MM.1S (cell line): ENCODE measurements at regions not wholly inside any gene's neighbourhood (a gene's known extent, or its start where the extent isn't known, plus 50 kb on each side); places are given as distances from the start of the nearest gene placed in this dataset.

Experiments
- DNase-seq: peaks from one replicate; pipeline ENCODE4 v3.0.0-alpha.2; 2015
- H2AFZ ChIP-seq: fragments of 300-600 bp; sonication (generic); 2 replicates; pipeline ENCODE4 v1.6.0; 2016; ENCODE audit warnings: antibody characterized with exemption, low read length
- H3F3A ChIP-seq: fragments of 300-600 bp; sonication (generic); 2 replicates; pipeline ENCODE4 v1.6.1; 2016; ENCODE audit warnings: mild to moderate bottlenecking, antibody characterized with exemption, low read length, moderate library complexity, mixed read lengths; ENCODE audit not compliant: insufficient read depth
- H3K27ac ChIP-seq: fragments of 300-600 bp; sonication (generic); 2 replicates; pipeline ENCODE4 v1.5.1; 2016; ENCODE audit warnings: mild to moderate bottlenecking, low read length
- H3K27me3 ChIP-seq: fragments of 300-600 bp; sonication (generic); replicated peaks from 2 replicates; pipeline ENCODE4 v1.6.0; 2016; ENCODE audit warnings: low read length; ENCODE audit not compliant: insufficient read depth
- H3K36me3 ChIP-seq: fragments of 300-600 bp; sonication (generic); replicated peaks from 2 replicates; pipeline ENCODE4 v1.6.1; 2016; ENCODE audit warnings: mild to moderate bottlenecking, low read length, mixed read lengths; ENCODE audit not compliant: insufficient read depth
- H3K4me1 ChIP-seq: fragments of 300-600 bp; sonication (generic); 2 replicates; pipeline ENCODE4 v1.6.1; 2016; ENCODE audit warnings: low read length, mixed read lengths
- H3K4me2 ChIP-seq: fragments of 300-600 bp; sonication (generic); 2 replicates; pipeline ENCODE4 v1.6.0; 2016; ENCODE audit warnings: low read depth, low read length
- H3K4me3 ChIP-seq: fragments of 300-600 bp; sonication (generic); 2 replicates; pipeline ENCODE4 v1.5.1; 2016; ENCODE audit warnings: low read length, mixed read lengths
- H3K79me2 ChIP-seq: fragments of 300-600 bp; sonication (generic); 2 replicates; pipeline ENCODE4 v1.6.1; 2016; ENCODE audit warnings: mixed run types, low read length, mixed read lengths
- H3K9ac ChIP-seq: fragments of 300-600 bp; sonication (generic); 2 replicates; pipeline ENCODE4 v1.6.1; 2016; ENCODE audit warnings: low read length, mixed read lengths
- H3K9me2 ChIP-seq: fragments of 300-600 bp; sonication (generic); replicated peaks from 2 replicates; pipeline ENCODE4 v1.6.1; 2016; ENCODE audit warnings: mild to moderate bottlenecking, low read length, mixed read lengths; ENCODE audit not compliant: insufficient read depth
- H3K9me3 ChIP-seq: fragments of 300-600 bp; sonication (generic); replicated peaks from 2 replicates; pipeline ENCODE4 v1.6.1; 2016; ENCODE audit warnings: mild to moderate bottlenecking, low read length, mixed read lengths; ENCODE audit not compliant: insufficient read depth
- H4K20me1 ChIP-seq: fragments of 300-600 bp; sonication (generic); 2 replicates; pipeline ENCODE4 v1.6.1; 2016; ENCODE audit warnings: mild to moderate bottlenecking, low read length, moderate library complexity, mixed read lengths; ENCODE audit not compliant: insufficient read depth
- EZH2 ChIP-seq: fragments of 300-600 bp; sonication (generic); optimal IDR thresholded peaks from 2 replicates; pipeline ENCODE3; 2017; ENCODE audit warnings: low read depth, mild to moderate bottlenecking, antibody characterized with exemption, low read length, mixed read lengths
- EZH2phosphoT487 ChIP-seq: fragments of 300-600 bp; sonication (generic); IDR thresholded peaks from 2 replicates; pipeline ENCODE4 v1.6.1; 2018; ENCODE audit warnings: antibody characterized with exemption, low read length
- TF ChIP-seq, protein P1 (sequence below): fragments of 300-600 bp; sonication (generic); IDR thresholded peaks from 2 replicates; pipeline ENCODE4 v1.5.1; 2016; ENCODE audit warnings: antibody characterized with exemption, low read length, mixed read lengths

DNA sequence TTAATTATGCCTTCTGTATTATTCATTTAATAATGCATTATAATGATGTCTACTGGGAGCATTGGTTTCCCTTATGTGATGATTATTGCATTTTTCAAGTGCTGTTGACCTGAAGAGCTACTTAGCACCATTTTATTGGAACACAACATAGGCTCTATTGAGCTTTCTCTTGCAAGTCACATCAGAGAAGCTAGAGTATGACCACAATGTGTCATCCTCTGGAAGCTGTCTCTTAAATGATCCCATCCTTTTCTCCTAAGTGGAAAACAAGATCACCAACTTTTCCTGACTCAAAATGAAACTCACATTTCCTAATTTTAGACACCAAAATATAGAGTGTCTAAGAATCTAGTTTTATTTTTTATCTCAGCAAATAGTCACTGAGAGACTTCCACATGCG lies 1451.9 kb downstream of the PCDH7 start:
- no peak overlapping the region for H3K27ac ChIP-seq
- TF ChIP-seq EZH2phosphoT487 = no peak
- H3K27me3 ChIP-seq = no peaks in the 10 kb centered on the region
- no peaks in the 10 kb centered on the region for H3K4me1 ChIP-seq
- H3K79me2 ChIP-seq = no peaks in the 10 kb centered on the region
- H3K36me3 ChIP-seq = no peaks in the 10 kb centered on the region
- H3K9ac ChIP-seq = no peak overlapping the region
- H2AFZ ChIP-seq = no peak overlapping the region
- H3K4me3 ChIP-seq = no peak overlapping the region
- no peak overlapping the region for H3K4me2 ChIP-seq
- H3K9me2 ChIP-seq = no peaks in the 10 kb centered on the region
- H3F3A ChIP-seq = no peaks in the 10 kb centered on the region
- DNase-seq = no peak
- no peaks in the 10 kb centered on the region for H4K20me1 ChIP-seq
- no peaks in the 10 kb centered on the region for H3K9me3 ChIP-seq

DNA sequence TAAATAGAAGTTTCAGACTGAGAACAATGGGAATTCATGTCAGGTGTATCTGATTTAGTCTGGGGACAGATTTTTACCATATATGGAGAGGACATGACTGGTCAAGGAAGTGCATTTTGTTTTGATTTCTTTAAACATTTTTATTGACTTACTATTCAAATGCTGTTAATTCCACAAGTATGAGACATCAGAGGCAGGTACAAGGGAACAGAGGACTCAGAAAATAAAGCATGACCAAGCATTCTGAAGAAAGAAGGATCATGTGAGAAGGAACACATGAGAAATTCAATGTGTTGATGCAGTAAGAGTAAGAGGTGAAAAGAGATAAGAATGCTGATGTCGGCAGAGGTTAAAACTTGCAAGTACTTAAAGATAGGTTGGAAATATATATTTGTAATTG lies 1452.6 kb downstream of the PCDH7 start:
- Histone ChIP-seq H3K36me3 (no peaks in the 10 kb centered on the region), H4K20me1 (no peaks in the 10 kb centered on the region), H3K9ac (no peak overlapping the region), H3K27ac (no peak overlapping the region), H3K9me2 (no peaks in the 10 kb centered on the region), H3K79me2 (no peaks in the 10 kb centered on the region), H2AFZ (no peak overlapping the region), H3K4me3 (no peak overlapping the region), H3K9me3 (no peaks in the 10 kb centered on the region), H3K27me3 (no peaks in the 10 kb centered on the region), H3F3A (no peaks in the 10 kb centered on the region), H3K4me1 (no peaks in the 10 kb centered on the region), H3K4me2 (no peak overlapping the region)
- no peak for DNase-seq
- TF ChIP-seq EZH2 (no peak), EZH2phosphoT487 (no peak)
- TF ChIP-seq, protein P1, sequence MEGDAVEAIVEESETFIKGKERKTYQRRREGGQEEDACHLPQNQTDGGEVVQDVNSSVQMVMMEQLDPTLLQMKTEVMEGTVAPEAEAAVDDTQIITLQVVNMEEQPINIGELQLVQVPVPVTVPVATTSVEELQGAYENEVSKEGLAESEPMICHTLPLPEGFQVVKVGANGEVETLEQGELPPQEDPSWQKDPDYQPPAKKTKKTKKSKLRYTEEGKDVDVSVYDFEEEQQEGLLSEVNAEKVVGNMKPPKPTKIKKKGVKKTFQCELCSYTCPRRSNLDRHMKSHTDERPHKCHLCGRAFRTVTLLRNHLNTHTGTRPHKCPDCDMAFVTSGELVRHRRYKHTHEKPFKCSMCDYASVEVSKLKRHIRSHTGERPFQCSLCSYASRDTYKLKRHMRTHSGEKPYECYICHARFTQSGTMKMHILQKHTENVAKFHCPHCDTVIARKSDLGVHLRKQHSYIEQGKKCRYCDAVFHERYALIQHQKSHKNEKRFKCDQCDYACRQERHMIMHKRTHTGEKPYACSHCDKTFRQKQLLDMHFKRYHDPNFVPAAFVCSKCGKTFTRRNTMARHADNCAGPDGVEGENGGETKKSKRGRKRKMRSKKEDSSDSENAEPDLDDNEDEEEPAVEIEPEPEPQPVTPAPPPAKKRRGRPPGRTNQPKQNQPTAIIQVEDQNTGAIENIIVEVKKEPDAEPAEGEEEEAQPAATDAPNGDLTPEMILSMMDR = no peak

DNA sequence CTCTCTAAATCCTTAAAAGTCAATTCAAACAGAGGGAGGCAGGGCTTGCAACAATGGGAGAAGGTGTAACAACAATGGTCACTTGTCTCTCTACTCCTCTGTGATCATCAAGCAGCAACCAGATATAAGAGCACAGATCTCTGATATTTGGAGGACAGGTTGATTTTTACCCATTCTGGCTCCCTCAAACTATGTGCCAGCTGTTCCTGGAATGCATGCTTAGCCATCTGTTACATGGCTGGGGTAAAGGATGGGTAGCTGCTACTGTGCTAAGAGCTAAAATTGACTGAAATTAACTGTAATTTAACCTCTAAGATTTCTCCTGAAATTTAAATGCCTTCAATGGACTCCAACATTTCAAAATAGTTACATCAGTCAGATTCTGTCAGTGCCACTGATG lies 1459.9 kb downstream of the PCDH7 start:
- no peak for TF ChIP-seq EZH2phosphoT487
- TF ChIP-seq, protein P1 = no peak
- TF ChIP-seq EZH2 = no peak
- DNase-seq = no peak

DNA sequence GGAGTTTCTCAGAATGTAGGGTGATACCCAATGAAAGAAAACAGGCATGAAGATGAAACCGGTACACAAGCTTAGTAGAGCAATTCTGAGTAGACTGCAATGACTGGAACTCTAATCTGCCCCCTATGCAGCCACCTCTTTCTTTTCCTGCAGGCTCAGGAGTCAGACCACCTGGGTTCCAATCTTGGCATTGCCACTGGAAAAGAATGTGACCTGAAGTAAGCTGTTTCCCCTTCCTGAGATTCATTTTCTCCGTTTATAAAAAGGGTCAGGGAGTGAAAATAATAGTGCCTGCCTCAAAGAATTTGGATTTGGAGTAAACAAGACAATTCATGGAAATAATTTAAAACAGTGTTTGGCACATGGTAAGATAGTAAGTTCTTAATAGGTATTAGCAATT lies 1464.0 kb downstream of the PCDH7 start:
- DNase-seq = no peak
- Histone ChIP-seq H3K27me3 (no peaks in the 10 kb centered on the region), H3K4me3 (no peak overlapping the region), H3K9me2 (no peaks in the 10 kb centered on the region), H3K9ac (no peak overlapping the region), H4K20me1 (no peaks in the 10 kb centered on the region), H3K79me2 (no peaks in the 10 kb centered on the region), H3K4me2 (no peak overlapping the region), H3K4me1 (no peaks in the 10 kb centered on the region), H3F3A (no peaks in the 10 kb centered on the region), H3K9me3 (no peaks in the 10 kb centered on the region), H2AFZ (no peak overlapping the region), H3K36me3 (no peaks in the 10 kb centered on the region), H3K27ac (no peak overlapping the region)
- TF ChIP-seq, protein P1 = no peak
- TF ChIP-seq EZH2 (no peak), EZH2phosphoT487 (no peak)

More for the DNA sequence above, 1459.9 kb downstream of the PCDH7 start:
- Histone ChIP-seq H3F3A (no peaks in the 10 kb centered on the region), H3K9me3 (no peaks in the 10 kb centered on the region), H3K9me2 (no peaks in the 10 kb centered on the region), H3K4me2 (no peak overlapping the region), H3K27me3 (no peaks in the 10 kb centered on the region), H4K20me1 (no peaks in the 10 kb centered on the region), H3K9ac (no peak overlapping the region), H3K79me2 (no peaks in the 10 kb centered on the region), H3K27ac (no peak overlapping the region), H3K4me3 (no peak overlapping the region), H2AFZ (no peak overlapping the region), H3K36me3 (no peaks in the 10 kb centered on the region), H3K4me1 (no peaks in the 10 kb centered on the region)
